ENCODE measurements at regions not wholly inside any gene's neighbourhood (a gene's known extent, or its start where the extent isn't known, plus 50 kb on each side); places are given as distances from the start of the nearest gene placed in this dataset.

DNA sequence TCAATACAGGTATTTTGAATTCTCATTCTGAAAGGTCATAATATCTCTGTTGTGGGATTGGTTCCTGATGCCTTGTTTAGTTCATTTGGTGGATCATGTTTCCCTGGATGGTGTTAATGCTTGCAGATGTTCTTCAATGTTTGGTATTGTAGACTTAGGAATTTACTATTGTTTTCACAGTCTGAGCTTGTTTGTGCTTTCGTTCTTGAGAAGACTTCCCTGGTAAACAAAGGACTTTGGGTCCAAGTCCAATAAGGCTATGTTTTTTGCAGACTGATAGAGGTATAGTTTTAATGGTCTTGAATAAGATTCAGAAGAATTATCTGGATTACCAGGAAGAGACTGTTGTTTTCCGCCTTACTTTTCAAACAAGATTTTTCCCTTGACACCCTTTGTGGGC lies 1646.3 kb downstream of the AMY1C start:
- no peak overlapping the region for H3K4me3 Mint-ChIP-seq
- H3K4me2 ChIP-seq, result no peak overlapping the region
- no peaks in the 10 kb centered on the region for H3K27me3 ChIP-seq
- H3K27ac ChIP-seq, result no peak overlapping the region
- no peaks in the 10 kb centered on the region for H3K36me3 Mint-ChIP-seq
- no peak overlapping the region for H3K4me3 ChIP-seq
- no peaks in the 10 kb centered on the region for H3K9me3 ChIP-seq (ENCODE audit: low read depth)
- no peak for DNase-seq (ENCODE audit: low spot score)
- H3F3A ChIP-seq (ENCODE audit: low read depth), result no peaks in the 10 kb centered on the region
- no peak overlapping the region for H3K27ac Mint-ChIP-seq
- H3K36me3 ChIP-seq, result no peaks in the 10 kb centered on the region
- no peaks in the 10 kb centered on the region for H3K79me2 ChIP-seq (ENCODE audit: low read depth)
- no peak overlapping the region for H2AFZ ChIP-seq (replicated peaks)
- no peak overlapping the region for H3K9ac ChIP-seq
- H3K9me3 Mint-ChIP-seq, result no peaks in the 10 kb centered on the region
- no peaks in the 10 kb centered on the region for H4K20me1 ChIP-seq (ENCODE audit: low read depth)
- no peaks in the 10 kb centered on the region for H3K27me3 Mint-ChIP-seq (ENCODE audit: insufficient read depth, low read depth)
- no peaks in the 10 kb centered on the region for H3K4me1 ChIP-seq
- H3K4me1 Mint-ChIP-seq, result no peaks in the 10 kb centered on the region
- TF ChIP-seq, protein P1, sequence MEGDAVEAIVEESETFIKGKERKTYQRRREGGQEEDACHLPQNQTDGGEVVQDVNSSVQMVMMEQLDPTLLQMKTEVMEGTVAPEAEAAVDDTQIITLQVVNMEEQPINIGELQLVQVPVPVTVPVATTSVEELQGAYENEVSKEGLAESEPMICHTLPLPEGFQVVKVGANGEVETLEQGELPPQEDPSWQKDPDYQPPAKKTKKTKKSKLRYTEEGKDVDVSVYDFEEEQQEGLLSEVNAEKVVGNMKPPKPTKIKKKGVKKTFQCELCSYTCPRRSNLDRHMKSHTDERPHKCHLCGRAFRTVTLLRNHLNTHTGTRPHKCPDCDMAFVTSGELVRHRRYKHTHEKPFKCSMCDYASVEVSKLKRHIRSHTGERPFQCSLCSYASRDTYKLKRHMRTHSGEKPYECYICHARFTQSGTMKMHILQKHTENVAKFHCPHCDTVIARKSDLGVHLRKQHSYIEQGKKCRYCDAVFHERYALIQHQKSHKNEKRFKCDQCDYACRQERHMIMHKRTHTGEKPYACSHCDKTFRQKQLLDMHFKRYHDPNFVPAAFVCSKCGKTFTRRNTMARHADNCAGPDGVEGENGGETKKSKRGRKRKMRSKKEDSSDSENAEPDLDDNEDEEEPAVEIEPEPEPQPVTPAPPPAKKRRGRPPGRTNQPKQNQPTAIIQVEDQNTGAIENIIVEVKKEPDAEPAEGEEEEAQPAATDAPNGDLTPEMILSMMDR (IDR thresholded peaks at IDR 0.05), result no peak
- TF ChIP-seq EZH2 (IDR thresholded peaks at IDR 0.05) (no peak), EZH2phosphoT487 (IDR thresholded peaks at IDR 0.05) (no peak)

- H3K4me1 ChIP-seq, result no peaks in the 10 kb centered on the region
- no peak overlapping the region for H3K27ac ChIP-seq
- no peak overlapping the region for H3K4me3 ChIP-seq
- no peaks in the 10 kb centered on the region for H3K4me1 Mint-ChIP-seq
- no peaks in the 10 kb centered on the region for H3K9me3 Mint-ChIP-seq
- no peak overlapping the region for H3K27ac Mint-ChIP-seq
- TF ChIP-seq EZH2phosphoT487 (IDR thresholded peaks at IDR 0.05) (no peak), EZH2 (IDR thresholded peaks at IDR 0.05) (no peak)
- TF ChIP-seq, protein P1 (IDR thresholded peaks at IDR 0.05), result no peak
- H4K20me1 ChIP-seq (ENCODE audit: low read depth), result no peaks in the 10 kb centered on the region
- no peak for DNase-seq (ENCODE audit: low spot score)
- H2AFZ ChIP-seq (replicated peaks), result no peak overlapping the region
- no peaks in the 10 kb centered on the region for H3K36me3 Mint-ChIP-seq
- no peaks in the 10 kb centered on the region for H3K27me3 Mint-ChIP-seq (ENCODE audit: insufficient read depth, low read depth)
- no peaks in the 10 kb centered on the region for H3K27me3 ChIP-seq
- H3K36me3 ChIP-seq, result no peaks in the 10 kb centered on the region
- H3F3A ChIP-seq (ENCODE audit: low read depth), result no peaks in the 10 kb centered on the region
- no peak overlapping the region for H3K4me2 ChIP-seq
- H3K79me2 ChIP-seq (ENCODE audit: low read depth), result no peaks in the 10 kb centered on the region
- H3K9me3 ChIP-seq (ENCODE audit: low read depth), result no peaks in the 10 kb centered on the region
- no peak overlapping the region for H3K4me3 Mint-ChIP-seq
- H3K9ac ChIP-seq, result no peak overlapping the region
These were observed 1649.2 kb downstream of the AMY1C start for GRCh38 chr1:105398909-105399308.

GRCh38 chr1:105399716-105400115 lies 1650.0 kb downstream of the AMY1C start:
- Histone ChIP-seq H3K9ac (no peak overlapping the region), H3K27ac (no peak overlapping the region), H2AFZ (replicated peaks) (no peak overlapping the region), H3K4me1 (no peaks in the 10 kb centered on the region), H3F3A (ENCODE audit: low read depth) (no peaks in the 10 kb centered on the region), H3K9me3 (ENCODE audit: low read depth) (no peaks in the 10 kb centered on the region), H3K4me3 (no peak overlapping the region), H4K20me1 (ENCODE audit: low read depth) (no peaks in the 10 kb centered on the region), H3K27me3 (no peaks in the 10 kb centered on the region), H3K36me3 (no peaks in the 10 kb centered on the region), H3K4me2 (no peak overlapping the region), H3K79me2 (ENCODE audit: low read depth) (no peaks in the 10 kb centered on the region)
- no peak for TF ChIP-seq EZH2phosphoT487 (IDR thresholded peaks at IDR 0.05)
- TF ChIP-seq, protein P1 (IDR thresholded peaks at IDR 0.05), result no peak
- TF ChIP-seq EZH2 (IDR thresholded peaks at IDR 0.05), result no peak
- Mint-ChIP-seq H3K4me3 (no peak overlapping the region), H3K27ac (no peak overlapping the region), H3K27me3 (ENCODE audit: insufficient read depth, low read depth) (no peaks in the 10 kb centered on the region), H3K36me3 (no peaks in the 10 kb centered on the region), H3K9me3 (no peaks in the 10 kb centered on the region), H3K4me1 (no peaks in the 10 kb centered on the region)
- DNase-seq (ENCODE audit: low spot score), result no peak
